ENCODE measurements at regions not wholly inside any gene's neighbourhood (a gene's known extent, or its start where the extent isn't known, plus 50 kb on each side); places are given as distances from the start of the nearest gene placed in this dataset.

GRCh38 chr15:61376516-61376915 lies 147.4 kb upstream of the RORA start:
- Histone ChIP-seq H2AK9ac (replicated peaks; ENCODE audit: low read depth, low read length, poor library complexity) (no peak overlapping the region), H2AK5ac (ENCODE audit: low read depth, low read length) (no peak overlapping the region), H4K91ac (ENCODE audit: insufficient read depth, low read depth, low read length) (no peak overlapping the region), H3K9me1 (ENCODE audit: insufficient read depth, low read length) (no peaks in the 10 kb centered on the region), H2BK120ac (ENCODE audit: low read depth, low read length) (no peak overlapping the region), H2BK20ac (ENCODE audit: low read depth, low read length) (no peak overlapping the region), H3K4me1 (ENCODE audit: control insufficient read depth, insufficient read depth, low read length) (no peaks in the 10 kb centered on the region), H3K27ac (ENCODE audit: insufficient read depth, low read length) (no peak overlapping the region), H3K27me3 (ENCODE audit: control insufficient read depth, insufficient read depth, low read length) (no peaks in the 10 kb centered on the region), H3K18ac (ENCODE audit: low read depth, low read length) (no peak overlapping the region), H4K20me1 (ENCODE audit: insufficient read depth, low read length) (no peaks in the 10 kb centered on the region), H3K79me1 (ENCODE audit: low read depth in 1 of 2, low read length in 2 of 2) (no peaks in the 10 kb centered on the region), H3K23ac (ENCODE audit: low read depth, low read length) (no peak overlapping the region), H3K4me3 (ENCODE audit: insufficient read depth, low read depth, low read length) (no peak overlapping the region), H3K36me3 (ENCODE audit: control insufficient read depth, insufficient read depth, low read length) (no peaks in the 10 kb centered on the region), H3K56ac (ENCODE audit: extremely low read depth, insufficient read depth, low read length) (no peak overlapping the region), H3K4me2 (ENCODE audit: low read depth, low read length) (no peak overlapping the region), H3K9me3 (ENCODE audit: control insufficient read depth, insufficient read depth, low read length) (no peaks in the 10 kb centered on the region), H4K5ac (ENCODE audit: low read depth, low read length) (no peak overlapping the region), H3K4ac (ENCODE audit: low read depth, low read length) (no peak overlapping the region), H4K8ac (ENCODE audit: low read depth in 2 of 2, low read length in 2 of 2) (no peak overlapping the region), H2BK5ac (ENCODE audit: low read depth, low read length, poor library complexity, severe bottlenecking) (no peak overlapping the region), H3K9ac (ENCODE audit: low read depth, low read length) (no peak overlapping the region), H3K14ac (replicated peaks; ENCODE audit: low read depth, low read length) (no peak overlapping the region), H2BK15ac (ENCODE audit: low read depth, low read length) (no peak overlapping the region), H2AFZ (replicated peaks; ENCODE audit: low read length, poor library complexity) (no peak overlapping the region)
- in situ Hi-C loops (cut with MboI; ENCODE audit: low sequenced_read_pairs) (no loop called here), intact Hi-C loops (cut with micrococcal nuclease) (no loop called here), dilution Hi-C loops (cut with HindIII; ENCODE audit: low sequenced_read_pairs, unreplicated experiment) (no loop called here)
- TF ChIP-seq RCOR1 (IDR thresholded peaks at IDR 0.05; ENCODE audit: insufficient replicate concordance, low read length), result no peak
- ChIA-PET CTCF (no interaction called here), POLR2A (ENCODE audit: unreplicated experiment) (no interaction called here)
- ATAC-seq (ENCODE audit: low read depth) (no peak), DNase-seq (no peak)
- no TSS peak for BruUV-seq (replicated peaks)
- WGBS, 2 experiments (ENCODE audit: extremely low coverage in 2 of 2, insufficient read length in 1 of 2), result no CpG with 5 or more reads among the region's 3 CpGs
